A673 (cell line): ENCODE measurements at regions not wholly inside any gene's neighbourhood (a gene's known extent, or its start where the extent isn't known, plus 50 kb on each side); places are given as distances from the start of the nearest gene placed in this dataset.
"Not testable (repeated sequence)": the region's sequence is repeated elsewhere in the genome, so short reads cannot be mapped to it uniquely, and the experiment has no call there.

Experiments used
- EZH2 ChIP-seq: fragments of 200-600 bp; sonication (generic); IDR thresholded peaks from 2 replicates; pipeline ENCODE4 v1.6.1; 2017; ENCODE audit warnings: borderline replicate concordance, low read depth, mild to moderate bottlenecking, mixed read lengths, antibody characterized with exemption, low read length; ENCODE audit not compliant: poor library complexity, severe bottlenecking
- TF ChIP-seq, protein P1 (sequence below): fragments of 300-800, 200-600 bp; sonication (generic); conservative IDR thresholded peaks from 2 replicates; pipeline ENCODE4 v1.5.1; 2017; ENCODE audit warnings: low read depth, mild to moderate bottlenecking, antibody characterized with exemption, low read length, moderate library complexity, mixed read lengths

DNA sequence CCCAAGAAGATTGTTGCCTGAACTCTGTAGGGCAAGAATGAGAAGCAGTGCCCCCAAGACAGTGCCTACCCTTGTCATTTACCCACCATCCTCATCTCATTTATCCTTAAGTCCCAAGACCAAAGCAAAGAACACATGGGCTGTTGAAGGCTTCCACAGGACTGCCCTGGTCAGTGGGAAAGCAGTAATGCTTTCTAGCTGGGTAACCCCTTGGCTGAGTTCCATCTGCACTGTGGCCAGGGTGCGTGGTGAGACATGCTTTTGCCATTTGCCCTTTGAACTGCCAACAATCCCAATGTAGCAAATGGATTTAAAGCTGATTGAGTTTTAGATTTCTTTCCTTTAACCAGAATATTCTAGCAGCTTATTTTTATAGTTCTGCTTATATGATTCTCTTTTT is 103.5 kb upstream of the IKBKE start:
- TF ChIP-seq EZH2: not testable (repeated sequence)
- TF ChIP-seq, protein P1, sequence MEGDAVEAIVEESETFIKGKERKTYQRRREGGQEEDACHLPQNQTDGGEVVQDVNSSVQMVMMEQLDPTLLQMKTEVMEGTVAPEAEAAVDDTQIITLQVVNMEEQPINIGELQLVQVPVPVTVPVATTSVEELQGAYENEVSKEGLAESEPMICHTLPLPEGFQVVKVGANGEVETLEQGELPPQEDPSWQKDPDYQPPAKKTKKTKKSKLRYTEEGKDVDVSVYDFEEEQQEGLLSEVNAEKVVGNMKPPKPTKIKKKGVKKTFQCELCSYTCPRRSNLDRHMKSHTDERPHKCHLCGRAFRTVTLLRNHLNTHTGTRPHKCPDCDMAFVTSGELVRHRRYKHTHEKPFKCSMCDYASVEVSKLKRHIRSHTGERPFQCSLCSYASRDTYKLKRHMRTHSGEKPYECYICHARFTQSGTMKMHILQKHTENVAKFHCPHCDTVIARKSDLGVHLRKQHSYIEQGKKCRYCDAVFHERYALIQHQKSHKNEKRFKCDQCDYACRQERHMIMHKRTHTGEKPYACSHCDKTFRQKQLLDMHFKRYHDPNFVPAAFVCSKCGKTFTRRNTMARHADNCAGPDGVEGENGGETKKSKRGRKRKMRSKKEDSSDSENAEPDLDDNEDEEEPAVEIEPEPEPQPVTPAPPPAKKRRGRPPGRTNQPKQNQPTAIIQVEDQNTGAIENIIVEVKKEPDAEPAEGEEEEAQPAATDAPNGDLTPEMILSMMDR: not testable (repeated sequence)
